CD14-positive monocyte (primary cell): ENCODE measurements at regions not wholly inside any gene's neighbourhood (a gene's known extent, or its start where the extent isn't known, plus 50 kb on each side); places are given as distances from the start of the nearest gene placed in this dataset.

Experiments used
- DNase-seq, 3 donors: peaks; one replicate each; pipeline ENCODE4 v3.0.0-alpha.2; 2011 to 2022
- H2AFZ ChIP-seq: 2 replicates; pipeline ENCODE4 v1.6.0; 2012; ENCODE audit warnings: mild to moderate bottlenecking, low read depth, low read length, inconsistent platforms; ENCODE audit not compliant: insufficient read depth, poor library complexity, severe bottlenecking
- H3K27ac ChIP-seq, 2 donors: 1 replicate in 1 of 2; 2 replicates in 1 of 2; pipeline ENCODE4 v1.5.1; 2012 to 2013; ENCODE audit warnings: low read length in 2 of 2, control low read depth in 1 of 2, inconsistent platforms in 1 of 2, low read depth in 1 of 2, mild to moderate bottlenecking in 1 of 2
- H3K27me3 ChIP-seq, 2 donors: one replicate each; pipeline versions ENCODE4 v1.6.0 to v1.6.1; 2011 to 2013; ENCODE audit warnings: low read length in 2 of 2; ENCODE audit not compliant: control insufficient read depth in 2 of 2, insufficient read depth in 2 of 2
- H3K36me3 ChIP-seq, 2 donors: replicated peaks in 1 of 2; 1 replicate in 1 of 2; 2 replicates in 1 of 2; pipeline versions ENCODE4 v1.5.1 to v1.6.1; 2012 to 2013; ENCODE audit warnings: low read length in 2 of 2, control low read depth in 1 of 2, inconsistent platforms in 1 of 2, mild to moderate bottlenecking in 1 of 2; ENCODE audit not compliant: insufficient read depth in 2 of 2, control insufficient read depth in 1 of 2
- H3K4me1 ChIP-seq, 2 donors: 1 replicate in 1 of 2; 2 replicates in 1 of 2; pipeline versions ENCODE4 v1.5.1 to v1.6.1; 2012 to 2013; ENCODE audit warnings: low read length in 2 of 2, control low read depth in 1 of 2, inconsistent platforms in 1 of 2, mild to moderate bottlenecking in 1 of 2, moderate library complexity in 1 of 2; ENCODE audit not compliant: insufficient read depth in 2 of 2, control insufficient read depth in 1 of 2
- H3K4me2 ChIP-seq: replicated peaks from 2 replicates; pipeline ENCODE3; 2012; ENCODE audit warnings: low read length, moderate library complexity, mild to moderate bottlenecking; ENCODE audit not compliant: poor library complexity, severe bottlenecking; ENCODE audit errors: extremely low read depth
- H3K4me3 ChIP-seq, 3 experiments: fragments of 200-600 bp in 1 of 3; sonication (generic) in 1 of 3; replicated peaks in 1 of 3; 1 replicate in 2 of 3; 2 replicates in 1 of 3; pipeline ENCODE4 v1.5.1; 2011 to 2013; ENCODE audit warnings: low read length in 3 of 3, mild to moderate bottlenecking in 3 of 3, control low read depth in 2 of 3, low read depth in 2 of 3, inconsistent platforms in 1 of 3, moderate library complexity in 1 of 3
- H3K79me2 ChIP-seq: 2 replicates; pipeline ENCODE4 v1.6.0; 2012; ENCODE audit warnings: mild to moderate bottlenecking, control low read depth, inconsistent platforms, low read length, moderate library complexity; ENCODE audit not compliant: insufficient read depth
- H3K9ac ChIP-seq: 2 replicates; pipeline ENCODE4 v1.6.0; 2017; ENCODE audit warnings: low read length, mild to moderate bottlenecking; ENCODE audit not compliant: insufficient read depth, poor library complexity, severe bottlenecking
- H3K9me3 ChIP-seq, 2 donors: replicated peaks in 1 of 2; 1 replicate in 1 of 2; 2 replicates in 1 of 2; pipeline versions ENCODE4 v1.5.1 to v1.6.1; 2012 to 2013; ENCODE audit warnings: low read length in 2 of 2, control low read depth in 1 of 2; ENCODE audit not compliant: control insufficient read depth in 1 of 2, insufficient read depth in 1 of 2
- H4K20me1 ChIP-seq: 2 replicates; pipeline ENCODE4 v1.6.0; 2012; ENCODE audit warnings: mild to moderate bottlenecking, low read length, control low read depth, moderate library complexity; ENCODE audit not compliant: insufficient read depth
- H3K27ac Mint-ChIP-seq, 7 donors: one replicate each; pipeline ENCODE4 v1.8.0; 2020; ENCODE audit warnings: mild to moderate bottlenecking in 7 of 7, mixed read lengths in 7 of 7, moderate library complexity in 6 of 7, inconsistent platforms in 2 of 7
- H3K27me3 Mint-ChIP-seq, 3 donors: one replicate each; pipeline ENCODE4 v1.8.0; 2021 to 2022; ENCODE audit warnings: low read depth in 3 of 3, mild to moderate bottlenecking in 3 of 3, mixed read lengths in 3 of 3, moderate library complexity in 3 of 3, inconsistent platforms in 1 of 3
- H3K36me3 Mint-ChIP-seq, 2 donors: one replicate each; pipeline ENCODE4 v1.8.0; 2020; ENCODE audit warnings: mixed read lengths in 2 of 2, inconsistent platforms in 1 of 2, mild to moderate bottlenecking in 1 of 2
- H3K4me1 Mint-ChIP-seq: one replicate; pipeline ENCODE4 v1.8.0; 2020; ENCODE audit warnings: mild to moderate bottlenecking, mixed read lengths
- H3K4me3 Mint-ChIP-seq, 2 donors: one replicate each; pipeline ENCODE4 v1.8.0; 2020; ENCODE audit warnings: mild to moderate bottlenecking in 2 of 2, mixed read lengths in 2 of 2, moderate library complexity in 1 of 2
- H3K9me3 Mint-ChIP-seq, 7 donors: one replicate each; pipeline ENCODE4 v1.8.0; 2020 to 2022; ENCODE audit warnings: mixed read lengths in 7 of 7, mild to moderate bottlenecking in 6 of 7, moderate library complexity in 6 of 7, inconsistent platforms in 2 of 7
- CTCF ChIP-seq: fragments of 200-600 bp; IDR thresholded peaks from one replicate; pipeline ENCODE4 v1.8.0; 2022; ENCODE audit warnings: antibody characterized with exemption, mild to moderate bottlenecking
- WGBS: methylation state at CpG from one replicate; pipeline ENCODE4 v1.1.5; 2013; ENCODE audit warnings: missing lambda C conversion rate; ENCODE audit not compliant: insufficient coverage; 5-methylcytosine and 5-hydroxymethylcytosine counted together
- intact Hi-C, 2 donors: fragments of 100-400 bp; cut with micrococcal nuclease; formaldehyde crosslinking; loops; one replicate each; pipeline versions ENCODE4 v1.15.0 to v1.15.1; 2023

DNA sequence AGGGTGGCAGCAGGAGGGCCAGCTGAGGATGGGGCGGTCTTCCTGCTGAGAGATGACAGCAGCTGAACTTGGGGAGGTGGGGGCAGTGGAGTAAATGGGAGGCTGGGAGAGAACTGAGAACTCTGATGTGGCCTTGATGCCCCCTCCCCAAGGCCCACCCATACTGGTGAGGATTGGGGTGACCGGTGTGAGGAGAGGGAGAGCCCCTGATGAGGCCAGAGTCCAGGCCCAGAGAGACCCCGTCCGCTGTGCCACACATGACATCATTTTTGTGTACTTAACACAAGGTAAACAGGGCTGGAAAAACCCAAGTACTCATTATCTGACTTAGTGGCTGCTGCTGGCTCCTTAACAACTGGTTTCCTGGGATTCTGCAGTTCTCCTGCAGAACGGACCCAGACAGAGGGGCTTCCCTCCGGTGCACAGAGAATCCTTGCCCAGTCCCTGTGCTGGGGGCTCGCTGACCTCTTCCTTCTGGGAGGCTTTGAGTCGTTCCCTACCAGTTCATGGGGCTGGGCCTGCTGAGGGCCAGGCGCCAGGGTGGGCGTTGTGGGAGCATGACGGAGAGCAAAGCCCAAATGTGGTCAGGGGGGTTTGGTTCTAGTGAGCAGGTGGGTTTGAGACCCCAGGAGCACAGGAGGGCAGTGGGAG is 207.6 kb downstream of the RAB11FIP4 start:
- H3K36me3 Mint-ChIP-seq = peaks cover 2 to 5% of the 10 kb centered on the region in 2 donors
- no peaks in the 10 kb centered on the region for H3K79me2 ChIP-seq
- intact Hi-C loops = loop anchor here in 1 of 2 donors (5.0 kb wide), 1 partner anchor 47 kb away; no protein-coding TSS in a partner anchor
- no peaks in the 10 kb centered on the region for H3K9me3 ChIP-seq
- H3K4me1 Mint-ChIP-seq = peaks cover 27% of the 10 kb centered on the region
- no peak for DNase-seq
- WGBS = 100% methylated on average over 6 of the region's 11 CpGs
- H3K9ac ChIP-seq = no peak overlapping the region
- H2AFZ ChIP-seq = no peak overlapping the region
- no peaks in the 10 kb centered on the region for H3K27me3 ChIP-seq
- H3K4me2 ChIP-seq = no peak overlapping the region
- H3K4me3 ChIP-seq = no peak overlapping the region
- H3K27ac ChIP-seq = no peak overlapping the region
- H3K36me3 ChIP-seq = no peaks in the 10 kb centered on the region
- no peaks in the 10 kb centered on the region for H4K20me1 ChIP-seq
- peaks cover 0 to 2% (median 0%) of the 10 kb centered on the region in 3 donors for H3K27me3 Mint-ChIP-seq
- peaks cover 0 to 2% (median 0%) of the 10 kb centered on the region in 7 donors for H3K9me3 Mint-ChIP-seq
- TF ChIP-seq CTCF = no peak
- no peak overlapping the region for H3K4me3 Mint-ChIP-seq
- H3K4me1 ChIP-seq = peaks cover 20 to 24% of the 10 kb centered on the region in 2 donors
- peak overlapping the region in 2 of 7 donors; percentile 14 to 65 for H3K27ac Mint-ChIP-seq

GRCh38 chr17:31598399-31598782 is 206.9 kb downstream of the RAB11FIP4 start:
- Mint-ChIP-seq H3K27me3 (peaks cover 0 to 2% (median 0%) of the 10 kb centered on the region in 3 donors), H3K4me3 (no peak overlapping the region), H3K4me1 (peaks cover 27% of the 10 kb centered on the region), H3K36me3 (peaks cover 2 to 5% of the 10 kb centered on the region in 2 donors), H3K9me3 (peaks cover 0 to 2% (median 0%) of the 10 kb centered on the region in 7 donors), H3K27ac (peak overlapping the region in 2 of 7 donors; percentile 51 to 76)
- H4K20me1 ChIP-seq = no peaks in the 10 kb centered on the region
- TF ChIP-seq CTCF = no peak
- no peaks in the 10 kb centered on the region for H3K79me2 ChIP-seq
- 59% methylated on average over 4 of the region's 4 CpGs for WGBS
- no peak overlapping the region for H3K27ac ChIP-seq
- H3K4me3 ChIP-seq = no peak overlapping the region
- peaks cover 20 to 24% of the 10 kb centered on the region in 2 donors for H3K4me1 ChIP-seq
- H3K27me3 ChIP-seq = no peaks in the 10 kb centered on the region
- intact Hi-C loops = loop anchor here in 1 of 2 donors (5.0 kb wide), 1 partner anchor 46 kb away; no protein-coding TSS in a partner anchor
- no peak overlapping the region for H2AFZ ChIP-seq
- no peaks in the 10 kb centered on the region for H3K9me3 ChIP-seq
- H3K4me2 ChIP-seq = no peak overlapping the region
- no peak overlapping the region for H3K9ac ChIP-seq
- no peak for DNase-seq
- no peaks in the 10 kb centered on the region for H3K36me3 ChIP-seq
